Naive thymus-derived CD4-positive, alpha-beta T cell (primary cell): ENCODE measurements at regions not wholly inside any gene's neighbourhood (a gene's known extent, or its start where the extent isn't known, plus 50 kb on each side); places are given as distances from the start of the nearest gene placed in this dataset.

ENCODE experiments used
- ATAC-seq: fragments of 150-1000 bp; cut with Tn5 transposase; 2 replicates; pipeline ENCODE4 v1.10.0; 2021; ENCODE audit warnings: mild to moderate bottlenecking, moderate library complexity
- CTCF ChIA-PET: fragments of 350-600 bp; sonication (Branson Sonifier 250); formaldehyde crosslinking; loops from one replicate; lab custom pipeline; 2021; ENCODE audit warnings: antibody characterized with exemption; lab: Charles Lee
- POLR2A ChIA-PET: fragments of 350-600 bp; sonication (Branson Sonifier 250); formaldehyde crosslinking; loops from one replicate; lab custom pipeline; 2021; ENCODE audit warnings: antibody characterized with exemption, inconsistent platforms; lab: Charles Lee
- DNase-seq, 9 donors: peaks; one replicate each; pipeline versions ENCODE4 v3.0.0 to v3.0.0-alpha.2; 2020 to 2022; ENCODE audit warnings: mixed read lengths in 1 of 9
- H3K27ac ChIP-seq: one replicate; pipeline ENCODE4 v1.7.0; 2013; ENCODE audit warnings: mild to moderate bottlenecking, low read depth, low read length, moderate library complexity
- H3K27me3 ChIP-seq, 2 donors: one replicate each; pipeline ENCODE4 v1.7.0; 2013; ENCODE audit warnings: low read length in 2 of 2, mild to moderate bottlenecking in 2 of 2, moderate library complexity in 2 of 2; ENCODE audit not compliant: control insufficient read depth in 2 of 2, insufficient read depth in 2 of 2
- H3K36me3 ChIP-seq, 3 experiments: 1 replicate in 2 of 3; 2 replicates in 1 of 3; pipeline ENCODE4 v1.7.0; 2013; ENCODE audit warnings: low read length in 3 of 3, mild to moderate bottlenecking in 3 of 3, moderate library complexity in 1 of 3; ENCODE audit not compliant: insufficient read depth in 3 of 3, control insufficient read depth in 2 of 3
- H3K4me1 ChIP-seq, 2 donors: one replicate each; pipeline ENCODE4 v1.7.0; 2013; ENCODE audit warnings: low read length in 2 of 2, mild to moderate bottlenecking in 2 of 2, moderate library complexity in 1 of 2; ENCODE audit not compliant: control insufficient read depth in 2 of 2, insufficient read depth in 2 of 2
- H3K4me3 ChIP-seq: 2 replicates; pipeline ENCODE4 v1.7.0; 2013; ENCODE audit warnings: mild to moderate bottlenecking, low read length
- H3K9me3 ChIP-seq, 3 experiments: 1 replicate in 2 of 3; 2 replicates in 1 of 3; pipeline ENCODE4 v1.7.0; 2013; ENCODE audit warnings: low read length in 3 of 3; ENCODE audit not compliant: control insufficient read depth in 2 of 3
- H3K27ac Mint-ChIP-seq, 9 donors: one replicate each; pipeline ENCODE4 v1.8.0; 2020 to 2022; ENCODE audit warnings: mixed read lengths in 9 of 9, mild to moderate bottlenecking in 8 of 9, moderate library complexity in 5 of 9, inconsistent platforms in 2 of 9
- H3K27me3 Mint-ChIP-seq, 5 donors: one replicate each; pipeline ENCODE4 v1.8.0; 2021 to 2022; ENCODE audit warnings: mixed read lengths in 5 of 5, mild to moderate bottlenecking in 1 of 5
- H3K36me3 Mint-ChIP-seq, 5 donors: one replicate each; pipeline ENCODE4 v1.8.0; 2020 to 2022; ENCODE audit warnings: mixed read lengths in 5 of 5, mild to moderate bottlenecking in 3 of 5, inconsistent platforms in 1 of 5
- H3K4me1 Mint-ChIP-seq, 7 donors: one replicate each; pipeline ENCODE4 v1.8.0; 2020 to 2022; ENCODE audit warnings: mixed read lengths in 7 of 7, mild to moderate bottlenecking in 3 of 7, inconsistent platforms in 1 of 7
- H3K4me3 Mint-ChIP-seq, 10 donors: one replicate each; pipeline ENCODE4 v1.8.0; 2020 to 2022; ENCODE audit warnings: mild to moderate bottlenecking in 10 of 10, mixed read lengths in 10 of 10, moderate library complexity in 6 of 10, inconsistent platforms in 2 of 10
- H3K9me3 Mint-ChIP-seq, 11 donors: one replicate each; pipeline ENCODE4 v1.8.0; 2020 to 2022; ENCODE audit warnings: mixed read lengths in 11 of 11, mild to moderate bottlenecking in 4 of 11, inconsistent platforms in 1 of 11, moderate library complexity in 1 of 11
- intact Hi-C, 2 donors: fragments of 100-400 bp; cut with micrococcal nuclease; formaldehyde crosslinking; loops; one replicate each; pipeline ENCODE4 v1.15.1; 2023

DNA sequence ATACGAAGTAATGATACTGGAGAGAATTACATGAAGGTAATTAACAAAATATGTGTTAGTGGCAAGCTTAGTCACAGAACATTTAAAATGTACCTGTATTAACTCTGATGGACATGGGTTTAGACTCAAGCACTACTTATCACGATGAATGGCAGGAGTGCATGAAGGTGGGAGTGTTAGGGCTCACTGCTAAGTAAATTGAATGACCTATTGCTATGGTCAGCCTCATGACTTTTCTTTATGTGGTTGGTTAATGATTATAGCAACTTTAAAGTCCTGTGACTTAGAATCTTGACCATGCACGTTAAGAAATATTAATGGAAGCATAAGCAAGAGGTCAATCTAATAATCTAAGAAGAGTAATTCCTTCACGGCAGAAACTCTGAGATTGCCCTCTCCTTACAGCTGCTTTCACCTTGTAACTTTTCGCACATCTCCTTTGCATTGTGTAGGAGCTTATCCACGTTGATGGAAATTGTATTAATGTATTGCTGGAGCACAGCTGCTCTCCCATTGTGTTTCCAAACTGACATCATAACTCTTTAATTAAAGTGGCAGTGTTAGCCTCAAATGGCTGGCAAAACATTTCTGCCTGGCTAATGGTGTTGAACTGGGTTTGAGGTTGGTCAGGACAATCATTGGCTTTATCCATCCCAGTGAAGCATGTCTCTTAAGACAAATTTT lies 114.5 kb downstream of the RXFP2 start:
- Histone ChIP-seq H3K27me3 (no peaks in the 10 kb centered on the region), H3K9me3 (no peaks in the 10 kb centered on the region), H3K4me1 (no peaks in the 10 kb centered on the region), H3K27ac (no peak overlapping the region), H3K36me3 (no peaks in the 10 kb centered on the region), H3K4me3 (no peak overlapping the region)
- DNase-seq (no peak), ATAC-seq (no peak)
- H3K36me3 Mint-ChIP-seq = no peaks in the 10 kb centered on the region
- no peaks in the 10 kb centered on the region for H3K4me1 Mint-ChIP-seq
- H3K4me3 Mint-ChIP-seq = no peak overlapping the region
- H3K27me3 Mint-ChIP-seq = peaks cover 0 to 37% (median 10%) of the 10 kb centered on the region in 5 donors
- ChIA-PET CTCF (no interaction called here), POLR2A (no interaction called here)
- no peak overlapping the region for H3K27ac Mint-ChIP-seq
- intact Hi-C loops = no loop called here
- peaks cover 0 to 2% (median 0%) of the 10 kb centered on the region in 11 donors for H3K9me3 Mint-ChIP-seq

GRCh38 chr13:31859571-31859970 lies 120.2 kb downstream of the RXFP2 start:
- ChIA-PET POLR2A (no interaction called here), CTCF (no interaction called here)
- intact Hi-C loops = no loop called here
- no peak overlapping the region for H3K4me3 Mint-ChIP-seq
- peaks cover 0 to 2% (median 0%) of the 10 kb centered on the region in 11 donors for H3K9me3 Mint-ChIP-seq
- peaks cover 4 to 33% (median 19%) of the 10 kb centered on the region in 5 donors for H3K27me3 Mint-ChIP-seq
- Histone ChIP-seq H3K27me3 (no peaks in the 10 kb centered on the region), H3K4me1 (no peaks in the 10 kb centered on the region), H3K9me3 (no peaks in the 10 kb centered on the region), H3K27ac (no peak overlapping the region), H3K4me3 (no peak overlapping the region), H3K36me3 (no peaks in the 10 kb centered on the region)
- ATAC-seq = no peak
- no peaks in the 10 kb centered on the region for H3K36me3 Mint-ChIP-seq
- no peak for DNase-seq
- H3K4me1 Mint-ChIP-seq = peaks cover 0 to 4% (median 0%) of the 10 kb centered on the region in 7 donors
- no peak overlapping the region for H3K27ac Mint-ChIP-seq

DNA sequence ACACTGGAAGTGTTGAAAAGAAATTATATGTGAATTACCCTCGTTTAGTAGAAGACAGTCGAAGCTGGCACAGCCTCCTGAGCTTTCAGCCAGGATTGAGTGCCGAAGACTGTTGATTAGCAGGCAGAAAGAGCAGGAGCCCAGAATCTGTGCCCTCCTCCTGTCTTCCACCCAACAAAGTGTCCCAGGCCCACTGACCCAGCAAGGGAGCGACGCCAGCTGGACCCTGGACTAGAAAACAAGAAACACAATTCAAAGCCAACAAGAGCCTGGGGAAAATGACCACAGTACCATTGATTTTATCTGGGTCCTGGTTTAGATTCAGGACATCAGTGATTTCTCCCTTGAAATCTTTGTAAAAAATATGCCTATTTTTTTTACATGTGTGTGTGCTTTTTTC lies 120.7 kb downstream of the RXFP2 start:
- H3K27ac Mint-ChIP-seq = no peak overlapping the region
- ATAC-seq = no peak

GRCh38 chr13:31862828-31863227 lies 123.5 kb downstream of the RXFP2 start:
- peaks cover 4 to 21% (median 19%) of the 10 kb centered on the region in 5 donors for H3K27me3 Mint-ChIP-seq
- CTCF ChIA-PET = no interaction called here
- H3K4me3 Mint-ChIP-seq = no peak overlapping the region

More for the DNA sequence above, 120.7 kb downstream of the RXFP2 start:
- Histone ChIP-seq H3K4me1 (no peaks in the 10 kb centered on the region), H3K4me3 (no peak overlapping the region), H3K36me3 (no peaks in the 10 kb centered on the region), H3K9me3 (no peaks in the 10 kb centered on the region), H3K27ac (no peak overlapping the region), H3K27me3 (no peaks in the 10 kb centered on the region)
- H3K4me1 Mint-ChIP-seq = peaks cover 0 to 7% (median 0%) of the 10 kb centered on the region in 7 donors
- no peaks in the 10 kb centered on the region for H3K36me3 Mint-ChIP-seq
- ChIA-PET CTCF (no interaction called here), POLR2A (no interaction called here)
- H3K4me3 Mint-ChIP-seq = no peak overlapping the region
- peaks cover 4 to 31% (median 19%) of the 10 kb centered on the region in 5 donors for H3K27me3 Mint-ChIP-seq
- intact Hi-C loops = no loop called here
- no peak for DNase-seq
- peaks cover 0 to 2% (median 0%) of the 10 kb centered on the region in 11 donors for H3K9me3 Mint-ChIP-seq

GRCh38 chr13:31864307-31864706 lies 125.0 kb downstream of the RXFP2 start:
- H3K27me3 ChIP-seq = no peaks in the 10 kb centered on the region
- ATAC-seq (no peak), DNase-seq (no peak)
- ChIA-PET CTCF (no interaction called here), POLR2A (no interaction called here)
- H3K4me1 Mint-ChIP-seq = peaks cover 0 to 11% (median 0%) of the 10 kb centered on the region in 7 donors
- H3K27ac ChIP-seq = no peak overlapping the region
- peaks cover 4 to 16% (median 12%) of the 10 kb centered on the region in 5 donors for H3K27me3 Mint-ChIP-seq
- no peak overlapping the region for H3K27ac Mint-ChIP-seq
- H3K9me3 ChIP-seq = no peaks in the 10 kb centered on the region
- H3K4me3 ChIP-seq = no peak overlapping the region
- no peak overlapping the region for H3K4me3 Mint-ChIP-seq
- no peaks in the 10 kb centered on the region for H3K4me1 ChIP-seq
- H3K36me3 ChIP-seq = no peaks in the 10 kb centered on the region
- peaks cover 0 to 2% (median 0%) of the 10 kb centered on the region in 11 donors for H3K9me3 Mint-ChIP-seq
- intact Hi-C loops = no loop called here
- no peaks in the 10 kb centered on the region for H3K36me3 Mint-ChIP-seq

More at GRCh38 chr13:31862828-31863227, 123.5 kb downstream of the RXFP2 start:
- H3K36me3 ChIP-seq = no peaks in the 10 kb centered on the region
- Mint-ChIP-seq H3K36me3 (no peaks in the 10 kb centered on the region), H3K4me1 (peaks cover 0 to 11% (median 0%) of the 10 kb centered on the region in 7 donors), H3K27ac (no peak overlapping the region), H3K9me3 (peaks cover 0 to 2% (median 0%) of the 10 kb centered on the region in 11 donors)
- POLR2A ChIA-PET = no interaction called here
- no peak overlapping the region for H3K4me3 ChIP-seq
- no peaks in the 10 kb centered on the region for H3K4me1 ChIP-seq
- H3K27me3 ChIP-seq = no peaks in the 10 kb centered on the region
- intact Hi-C loops = no loop called here
- no peak for ATAC-seq
- H3K27ac ChIP-seq = no peak overlapping the region
- no peak for DNase-seq
- no peaks in the 10 kb centered on the region for H3K9me3 ChIP-seq

GRCh38 chr13:31866099-31866498 lies 126.8 kb downstream of the RXFP2 start:
- ChIA-PET POLR2A (no interaction called here), CTCF (no interaction called here)
- H3K36me3 ChIP-seq = no peaks in the 10 kb centered on the region
- H3K27me3 Mint-ChIP-seq = peaks cover 0 to 11% (median 9%) of the 10 kb centered on the region in 5 donors
- peaks cover 0 to 3% (median 0%) of the 10 kb centered on the region in 11 donors for H3K9me3 Mint-ChIP-seq
- intact Hi-C loops = no loop called here
- no peak overlapping the region for H3K4me3 ChIP-seq
- no peak overlapping the region for H3K27ac ChIP-seq
- no peaks in the 10 kb centered on the region for H3K4me1 ChIP-seq
- no peak overlapping the region for H3K4me3 Mint-ChIP-seq
- no peaks in the 10 kb centered on the region for H3K36me3 Mint-ChIP-seq
- ATAC-seq = no peak
- peaks cover 0 to 19% (median 0%) of the 10 kb centered on the region in 7 donors for H3K4me1 Mint-ChIP-seq
- no peaks in the 10 kb centered on the region for H3K9me3 ChIP-seq
- no peaks in the 10 kb centered on the region for H3K27me3 ChIP-seq
- no peak overlapping the region for H3K27ac Mint-ChIP-seq
- DNase-seq = no peak

DNA sequence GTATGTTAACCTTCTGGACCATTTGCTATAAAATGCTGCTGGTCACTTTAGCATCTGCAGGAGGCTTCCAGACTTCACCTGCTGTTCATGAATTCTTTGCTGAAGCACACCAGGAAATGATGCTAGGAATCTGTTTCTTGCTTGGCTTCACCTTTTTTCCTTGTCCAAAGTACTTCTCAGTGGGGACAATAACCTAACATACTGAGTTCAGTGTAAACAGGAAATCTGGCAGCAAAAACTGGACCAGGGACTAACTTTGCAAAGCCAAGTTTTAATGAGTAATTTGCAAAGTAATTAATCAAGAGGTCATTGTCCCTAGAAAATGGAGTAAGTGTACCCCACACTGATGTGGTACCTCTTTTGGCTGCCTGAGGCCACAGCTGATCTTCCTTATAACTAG lies 128.4 kb downstream of the RXFP2 start:
- no peaks in the 10 kb centered on the region for H3K4me1 ChIP-seq
- Mint-ChIP-seq H3K4me1 (peaks cover 0 to 17% (median 0%) of the 10 kb centered on the region in 7 donors), H3K36me3 (no peaks in the 10 kb centered on the region), H3K27ac (no peak overlapping the region), H3K27me3 (peaks cover 0 to 13% (median 7%) of the 10 kb centered on the region in 5 donors), H3K9me3 (peaks cover 0 to 4% (median 0%) of the 10 kb centered on the region in 11 donors), H3K4me3 (no peak overlapping the region)
- POLR2A ChIA-PET = no interaction called here
- intact Hi-C loops = no loop called here
- H3K27me3 ChIP-seq = no peaks in the 10 kb centered on the region
- H3K4me3 ChIP-seq = no peak overlapping the region
- ATAC-seq = no peak
- no peaks in the 10 kb centered on the region for H3K9me3 ChIP-seq
- no peak overlapping the region for H3K27ac ChIP-seq
- CTCF ChIA-PET = no interaction called here
- DNase-seq = no peak
- H3K36me3 ChIP-seq = no peaks in the 10 kb centered on the region
